Kidney (tissue), 10 donors: ENCODE measurements at regions not wholly inside any gene's neighbourhood (a gene's known extent, or its start where the extent isn't known, plus 50 kb on each side); places are given as distances from the start of the nearest gene placed in this dataset.
"Not testable (repeated sequence)": the region's sequence is repeated elsewhere in the genome, so short reads cannot be mapped to it uniquely, and the experiment has no call there.

Source experiments
- DNase-seq, 5 donors: peaks; one replicate each; pipeline ENCODE4 v3.0.0-alpha.2; 2013 to 2020
- FAIRE-seq: peaks from 2 replicates; lab custom pipeline; 2012; peaks lifted over from hg19 to GRCh38; lab: Jason Lieb, UNC
- H3K27ac ChIP-seq, 2 donors: one replicate each; pipeline ENCODE4 v1.7.0; 2013; ENCODE audit warnings: low read depth in 2 of 2, low read length in 2 of 2, inconsistent platforms in 1 of 2
- H3K27me3 ChIP-seq: one replicate; pipeline ENCODE4 v1.7.1; 2013; ENCODE audit warnings: low read length, inconsistent platforms; ENCODE audit not compliant: control insufficient read depth, insufficient read depth
- H3K36me3 ChIP-seq, 3 donors: one replicate each; pipeline versions ENCODE4 v1.7.0 to v1.7.1; 2013; ENCODE audit warnings: low read length in 3 of 3, control low read depth in 1 of 3, inconsistent platforms in 1 of 3; ENCODE audit not compliant: insufficient read depth in 3 of 3, control insufficient read depth in 2 of 3
- H3K4me1 ChIP-seq, 3 donors: one replicate each; pipeline versions ENCODE4 v1.7.0 to v1.7.1; 2013; ENCODE audit warnings: low read length in 3 of 3, inconsistent platforms in 1 of 3, low read depth in 1 of 3; ENCODE audit not compliant: control insufficient read depth in 2 of 3, insufficient read depth in 2 of 3
- H3K4me3 ChIP-seq, 3 donors: one replicate each; pipeline versions ENCODE4 v1.7.0 to v1.8.1; 2013; ENCODE audit warnings: low read length in 3 of 3, control low read depth in 1 of 3, inconsistent platforms in 1 of 3
- H3K9ac ChIP-seq, 3 donors: one replicate each; pipeline versions ENCODE4 v1.7.0 to v1.7.1; 2013; ENCODE audit warnings: low read length in 3 of 3, control low read depth in 1 of 3, inconsistent platforms in 1 of 3
- H3K9me3 ChIP-seq, 3 donors: one replicate each; pipeline versions ENCODE4 v1.7.0 to v1.7.1; 2013; ENCODE audit warnings: low read length in 3 of 3, control low read depth in 1 of 3, inconsistent platforms in 1 of 3; ENCODE audit not compliant: control insufficient read depth in 2 of 3, insufficient read depth in 1 of 3
- intact Hi-C: fragments of 100-400 bp; cut with DNase I; formaldehyde crosslinking; loops from one replicate; pipeline ENCODE4 v1.11.1; 2022
- donor health status: control.
- donor health status: control.
- donor health status: DM: yes; HTN: yes; CAD: no.
- donor health status: Normal renal cell carcinoma (clear cell type).

DNA sequence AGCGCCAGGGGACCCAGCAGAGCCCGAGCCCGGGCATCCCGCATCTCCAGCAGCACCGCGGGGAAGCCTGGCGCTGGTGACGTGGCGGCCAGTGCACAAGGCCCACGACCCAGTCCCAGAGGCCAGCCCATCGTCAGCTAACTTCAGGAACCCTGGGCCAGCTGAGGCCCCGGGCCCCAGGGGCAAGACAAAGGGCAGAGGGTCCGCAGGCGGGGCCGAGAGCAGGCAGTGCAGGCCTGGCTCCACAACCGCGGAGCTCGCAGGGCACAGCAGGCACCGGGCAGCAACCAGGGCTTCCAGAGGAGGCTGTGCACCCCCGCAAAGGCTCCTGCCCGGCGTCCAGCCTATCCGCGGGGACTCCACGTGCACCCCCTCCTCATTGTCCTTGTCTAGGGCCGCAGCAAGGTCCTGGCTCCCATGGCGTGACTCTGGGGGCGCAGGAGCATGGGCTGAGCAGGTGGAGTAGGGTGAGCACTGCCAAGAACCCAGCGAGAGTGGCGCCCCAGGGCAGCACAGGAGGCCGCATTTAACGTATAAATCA lies 352.5 kb downstream of the KCNJ18 start:
- H3K27ac ChIP-seq, H3K9me3 ChIP-seq, H3K36me3 ChIP-seq, H3K27me3 ChIP-seq, H3K9ac ChIP-seq, DNase-seq, FAIRE-seq, intact Hi-C loops, H3K4me1 ChIP-seq, H3K4me3 ChIP-seq: not testable (repeated sequence)

DNA sequence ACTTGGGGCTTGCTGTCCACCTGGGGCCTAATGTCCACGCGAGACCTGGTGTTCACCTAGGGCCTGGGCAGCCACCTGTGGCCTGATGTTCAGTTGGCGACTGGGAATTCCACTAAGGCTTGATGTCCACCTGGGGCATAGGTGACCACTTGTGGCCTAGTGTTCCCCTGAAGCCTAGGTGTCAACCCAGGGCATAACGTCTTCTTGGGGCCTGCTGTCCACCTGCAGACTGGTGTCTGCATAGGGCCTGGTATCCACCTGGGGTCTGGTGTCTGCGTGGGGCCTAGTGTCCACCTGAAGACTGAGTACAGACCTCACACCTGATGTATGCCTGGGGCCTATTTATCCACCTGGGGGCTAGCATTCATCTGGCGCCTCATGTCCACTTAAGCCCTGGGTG lies 355.2 kb downstream of the KCNJ18 start:
- H3K4me3 ChIP-seq, H3K27ac ChIP-seq, H3K36me3 ChIP-seq, FAIRE-seq, H3K9me3 ChIP-seq, DNase-seq, H3K4me1 ChIP-seq, intact Hi-C loops, H3K9ac ChIP-seq, H3K27me3 ChIP-seq: not testable (repeated sequence)

DNA sequence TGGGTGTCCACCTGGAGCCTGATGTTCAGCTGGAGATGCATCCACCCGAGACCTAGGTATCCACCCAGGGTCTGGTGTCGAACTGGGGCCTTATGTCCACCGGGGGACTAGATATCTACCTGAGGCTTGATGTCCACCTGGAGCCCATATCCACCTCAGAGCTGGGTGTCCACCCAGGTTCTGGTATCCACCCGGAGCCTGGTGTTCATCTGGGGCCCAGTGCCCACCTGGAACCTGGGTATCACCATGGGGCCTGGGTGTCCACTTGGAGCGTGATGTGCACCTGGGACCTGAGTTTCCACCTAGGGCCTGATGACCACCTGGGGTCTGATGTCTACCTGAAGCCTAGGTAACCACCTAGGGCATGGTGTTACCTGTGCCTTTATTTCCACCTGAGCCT lies 355.9 kb downstream of the KCNJ18 start:
- H3K36me3 ChIP-seq, H3K27ac ChIP-seq, H3K9ac ChIP-seq, H3K9me3 ChIP-seq, H3K4me3 ChIP-seq, H3K27me3 ChIP-seq, FAIRE-seq, intact Hi-C loops, H3K4me1 ChIP-seq, DNase-seq: not testable (repeated sequence)

DNA sequence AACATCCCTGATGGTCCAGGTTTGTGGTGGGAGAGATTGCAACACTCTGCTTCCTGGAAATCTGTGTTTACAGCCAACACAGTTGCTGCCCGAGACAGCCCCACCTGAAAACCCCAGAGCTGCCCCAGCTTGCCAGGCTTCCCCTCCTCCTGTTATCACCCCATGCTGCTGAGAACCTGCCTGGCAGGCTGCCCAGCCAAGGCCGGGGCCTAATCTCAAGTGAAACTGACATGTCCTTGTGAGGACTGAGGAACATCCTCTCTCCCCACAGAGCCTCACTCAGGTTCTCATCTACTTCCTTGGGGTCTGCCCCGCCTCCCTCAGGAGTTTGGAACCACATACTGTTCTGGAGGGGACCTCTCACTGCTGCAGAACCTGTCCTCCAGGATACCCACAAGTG lies 358.4 kb downstream of the KCNJ18 start:
- H3K9ac ChIP-seq, DNase-seq, intact Hi-C loops, H3K27ac ChIP-seq, H3K4me3 ChIP-seq, H3K9me3 ChIP-seq, H3K36me3 ChIP-seq, FAIRE-seq, H3K4me1 ChIP-seq, H3K27me3 ChIP-seq: not testable (repeated sequence)

DNA sequence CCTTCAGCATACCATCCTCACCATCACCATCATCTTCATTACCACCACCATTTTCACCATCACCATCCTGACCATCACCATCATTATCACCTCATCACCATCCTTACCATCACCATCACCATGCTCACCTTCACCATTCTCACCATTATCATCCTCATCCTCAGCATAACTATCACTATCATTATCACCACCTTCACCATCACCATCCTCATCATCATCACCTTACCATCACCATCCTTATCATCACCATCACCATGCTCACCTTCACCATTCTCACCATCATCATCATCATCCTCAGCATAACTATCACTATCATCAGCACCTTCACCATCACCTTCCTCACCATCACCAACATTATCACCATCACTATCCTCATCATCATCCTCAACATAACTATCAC lies 360.4 kb downstream of the KCNJ18 start:
- H3K4me3 ChIP-seq, DNase-seq, FAIRE-seq, H3K9me3 ChIP-seq, H3K36me3 ChIP-seq, H3K27ac ChIP-seq, H3K4me1 ChIP-seq, H3K9ac ChIP-seq, H3K27me3 ChIP-seq, intact Hi-C loops: not testable (repeated sequence)

DNA sequence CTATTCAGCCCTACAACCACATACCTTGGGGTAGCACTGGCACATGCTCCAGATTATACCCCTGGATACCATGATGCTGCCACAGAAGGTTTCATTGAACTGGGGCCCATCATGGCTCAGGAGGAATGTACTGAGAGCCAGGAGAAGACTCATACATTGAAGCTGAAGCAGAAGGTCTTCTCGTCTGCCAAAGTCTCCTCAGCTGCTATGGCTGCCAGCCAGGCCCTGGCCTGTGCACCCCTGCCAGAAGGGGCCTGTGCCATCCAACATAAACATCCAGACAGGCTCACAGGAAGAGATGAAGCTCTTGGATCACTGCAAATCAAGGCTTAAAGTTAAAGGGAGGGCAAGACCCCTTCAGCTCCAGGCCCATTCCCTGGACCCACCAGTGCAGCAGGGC lies 364.2 kb downstream of the KCNJ18 start:
- not testable (repeated sequence) for H3K27ac ChIP-seq

DNA sequence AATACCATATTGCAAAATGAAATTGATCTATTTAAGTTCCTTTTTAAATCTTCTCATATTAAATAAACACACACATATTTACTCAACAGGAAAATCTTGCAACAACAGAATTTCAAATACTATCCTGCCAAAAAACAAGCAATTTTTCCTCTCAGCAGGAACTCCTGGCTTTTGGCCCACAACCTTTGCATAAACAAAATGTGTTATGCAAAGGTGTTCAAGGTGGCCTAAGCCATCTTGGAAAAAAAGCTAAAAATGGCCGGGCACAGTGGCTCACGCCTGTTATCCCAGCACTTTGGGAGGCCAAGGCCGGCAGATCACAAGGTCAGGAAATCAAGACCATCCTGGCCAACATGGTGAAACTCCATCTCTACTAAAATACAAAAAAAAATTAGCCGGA lies 383.6 kb downstream of the KCNJ18 start:
- H3K4me3 ChIP-seq, DNase-seq, H3K27ac ChIP-seq, H3K9me3 ChIP-seq, H3K36me3 ChIP-seq, H3K9ac ChIP-seq, H3K4me1 ChIP-seq, intact Hi-C loops, H3K27me3 ChIP-seq, FAIRE-seq: not testable (repeated sequence)

More for the DNA sequence above, 364.2 kb downstream of the KCNJ18 start:
- H3K27me3 ChIP-seq, H3K36me3 ChIP-seq, intact Hi-C loops, H3K4me1 ChIP-seq, H3K4me3 ChIP-seq, DNase-seq, FAIRE-seq, H3K9ac ChIP-seq, H3K9me3 ChIP-seq: not testable (repeated sequence)

DNA sequence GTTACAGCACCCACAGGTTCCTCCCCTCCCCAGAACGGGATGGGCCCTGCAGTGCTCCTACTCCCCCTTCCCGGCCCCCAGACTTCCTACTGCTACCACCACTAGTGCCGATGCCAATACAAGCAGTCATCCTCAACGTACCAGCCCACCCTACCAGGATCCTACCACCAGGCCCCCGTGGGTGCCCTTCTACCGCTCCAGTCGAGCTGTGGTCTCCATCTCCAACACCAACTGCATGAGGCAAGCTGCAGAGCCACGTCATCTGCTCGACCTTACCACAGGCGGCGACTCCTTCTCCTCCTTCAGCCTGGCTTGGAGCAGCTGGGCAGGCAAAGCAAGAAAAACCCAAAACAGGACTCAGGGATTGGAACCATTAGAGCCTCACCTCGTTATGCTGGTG lies 396.3 kb downstream of the KCNJ18 start:
- H3K27ac ChIP-seq, FAIRE-seq, H3K27me3 ChIP-seq, H3K4me1 ChIP-seq, H3K4me3 ChIP-seq, DNase-seq, H3K9ac ChIP-seq, H3K9me3 ChIP-seq, H3K36me3 ChIP-seq, intact Hi-C loops: not testable (repeated sequence)
